ENCODE measurements at regions not wholly inside any gene's neighbourhood (a gene's known extent, or its start where the extent isn't known, plus 50 kb on each side); places are given as distances from the start of the nearest gene placed in this dataset.

DNA sequence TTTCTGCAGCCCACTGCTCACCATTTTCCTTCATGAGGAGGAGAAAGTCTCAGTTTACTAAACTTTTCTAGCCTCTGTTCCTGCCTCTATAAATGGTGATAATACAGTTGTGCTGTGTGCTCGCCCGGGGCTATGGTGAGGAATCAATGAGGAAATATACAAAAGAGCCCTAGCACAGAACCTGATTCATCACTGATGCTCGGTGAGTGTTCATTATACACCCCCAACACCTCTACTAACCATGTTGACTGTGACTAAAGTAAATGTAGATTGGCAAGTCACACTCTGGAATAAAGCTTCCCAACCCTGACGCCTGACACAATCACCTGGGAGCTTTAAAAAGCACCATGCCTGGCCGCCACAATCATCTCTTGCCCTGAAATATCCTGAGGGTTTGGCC lies 118.8 kb upstream of the CYP1B1 start:
- TF ChIP-seq, protein P1, sequence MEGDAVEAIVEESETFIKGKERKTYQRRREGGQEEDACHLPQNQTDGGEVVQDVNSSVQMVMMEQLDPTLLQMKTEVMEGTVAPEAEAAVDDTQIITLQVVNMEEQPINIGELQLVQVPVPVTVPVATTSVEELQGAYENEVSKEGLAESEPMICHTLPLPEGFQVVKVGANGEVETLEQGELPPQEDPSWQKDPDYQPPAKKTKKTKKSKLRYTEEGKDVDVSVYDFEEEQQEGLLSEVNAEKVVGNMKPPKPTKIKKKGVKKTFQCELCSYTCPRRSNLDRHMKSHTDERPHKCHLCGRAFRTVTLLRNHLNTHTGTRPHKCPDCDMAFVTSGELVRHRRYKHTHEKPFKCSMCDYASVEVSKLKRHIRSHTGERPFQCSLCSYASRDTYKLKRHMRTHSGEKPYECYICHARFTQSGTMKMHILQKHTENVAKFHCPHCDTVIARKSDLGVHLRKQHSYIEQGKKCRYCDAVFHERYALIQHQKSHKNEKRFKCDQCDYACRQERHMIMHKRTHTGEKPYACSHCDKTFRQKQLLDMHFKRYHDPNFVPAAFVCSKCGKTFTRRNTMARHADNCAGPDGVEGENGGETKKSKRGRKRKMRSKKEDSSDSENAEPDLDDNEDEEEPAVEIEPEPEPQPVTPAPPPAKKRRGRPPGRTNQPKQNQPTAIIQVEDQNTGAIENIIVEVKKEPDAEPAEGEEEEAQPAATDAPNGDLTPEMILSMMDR (IDR thresholded peaks at IDR 0.05): no peak
- TF ChIP-seq POLR2AphosphoS5 (IDR thresholded peaks at IDR 0.05): no peak
- no peak for TF ChIP-seq POLR2A (IDR thresholded peaks at IDR 0.05)

Data from gastroesophageal sphincter (tissue), 3 donors.